ENCODE measurements at regions not wholly inside any gene's neighbourhood (a gene's known extent, or its start where the extent isn't known, plus 50 kb on each side); places are given as distances from the start of the nearest gene placed in this dataset. TPM values are rescaled to one million over a fixed set of nuclear protein-coding genes. Genes with fewer than 3 reads are reported as not detected.

DNA sequence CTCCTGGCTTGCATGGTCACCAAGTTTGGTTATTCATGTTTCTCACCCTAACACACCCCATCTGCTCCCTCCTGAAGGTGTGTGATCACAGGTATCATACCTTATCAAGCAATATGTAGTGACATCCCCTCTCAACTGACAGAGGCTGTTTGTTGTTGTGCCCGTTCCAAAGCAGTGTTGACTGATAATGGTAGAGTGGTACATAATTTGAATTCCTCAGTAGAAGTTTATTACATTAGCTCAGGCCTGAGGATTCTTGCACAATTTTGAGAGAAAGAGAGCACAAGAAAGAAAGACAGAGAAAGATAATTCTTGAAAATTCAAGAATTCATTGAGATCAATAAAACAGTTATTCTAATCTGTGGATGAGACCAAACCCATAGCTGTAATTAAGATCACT lies 69.1 kb upstream of the SATB1 start:
- TF ChIP-seq, protein P1, sequence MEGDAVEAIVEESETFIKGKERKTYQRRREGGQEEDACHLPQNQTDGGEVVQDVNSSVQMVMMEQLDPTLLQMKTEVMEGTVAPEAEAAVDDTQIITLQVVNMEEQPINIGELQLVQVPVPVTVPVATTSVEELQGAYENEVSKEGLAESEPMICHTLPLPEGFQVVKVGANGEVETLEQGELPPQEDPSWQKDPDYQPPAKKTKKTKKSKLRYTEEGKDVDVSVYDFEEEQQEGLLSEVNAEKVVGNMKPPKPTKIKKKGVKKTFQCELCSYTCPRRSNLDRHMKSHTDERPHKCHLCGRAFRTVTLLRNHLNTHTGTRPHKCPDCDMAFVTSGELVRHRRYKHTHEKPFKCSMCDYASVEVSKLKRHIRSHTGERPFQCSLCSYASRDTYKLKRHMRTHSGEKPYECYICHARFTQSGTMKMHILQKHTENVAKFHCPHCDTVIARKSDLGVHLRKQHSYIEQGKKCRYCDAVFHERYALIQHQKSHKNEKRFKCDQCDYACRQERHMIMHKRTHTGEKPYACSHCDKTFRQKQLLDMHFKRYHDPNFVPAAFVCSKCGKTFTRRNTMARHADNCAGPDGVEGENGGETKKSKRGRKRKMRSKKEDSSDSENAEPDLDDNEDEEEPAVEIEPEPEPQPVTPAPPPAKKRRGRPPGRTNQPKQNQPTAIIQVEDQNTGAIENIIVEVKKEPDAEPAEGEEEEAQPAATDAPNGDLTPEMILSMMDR (IDR thresholded peaks at IDR 0.05; ENCODE audit: low read depth, low read length), result no peak
- no peak overlapping the region for H3K4me3 ChIP-seq (ENCODE audit: low read depth, low read length)
- ChIA-PET POLR2A (no interaction called here), CTCF (no interaction called here)
- no peak for DNase-seq (ENCODE audit: low read depth, low spot score)
- no peaks in the 10 kb centered on the region for H3K9me3 ChIP-seq (ENCODE audit: control insufficient read depth, insufficient read depth, low read length)
- no peaks in the 10 kb centered on the region for H3K27me3 ChIP-seq (ENCODE audit: control insufficient read depth, insufficient read depth, low read length)
- no peak overlapping the region for H3K27ac ChIP-seq (ENCODE audit: low read depth, low read length)

DNA sequence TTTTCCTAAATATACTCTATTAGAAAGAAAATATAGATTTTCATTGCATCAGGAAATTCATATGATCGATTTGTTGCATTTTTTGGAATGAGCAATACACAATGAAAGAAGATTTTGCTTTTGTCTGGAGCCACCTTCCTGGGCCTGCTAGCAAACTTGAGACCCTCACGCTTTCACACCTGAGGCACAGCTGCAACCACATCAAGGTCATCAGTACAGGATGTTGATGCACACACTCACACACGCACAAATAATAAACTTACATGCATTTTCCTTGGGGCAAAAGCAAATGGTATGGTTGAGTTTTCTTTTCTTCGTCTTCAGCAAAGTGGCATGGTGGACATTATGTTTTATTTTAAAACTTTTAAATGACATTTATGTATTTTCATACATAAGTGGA lies 64.8 kb upstream of the SATB1 start:
- Histone ChIP-seq H3K27ac (ENCODE audit: low read depth, low read length) (no peak overlapping the region), H3K27me3 (ENCODE audit: control insufficient read depth, insufficient read depth, low read length) (no peaks in the 10 kb centered on the region), H3K9me3 (ENCODE audit: control insufficient read depth, insufficient read depth, low read length) (no peaks in the 10 kb centered on the region), H3K4me3 (ENCODE audit: low read depth, low read length) (no peak overlapping the region)
- ChIA-PET CTCF (no interaction called here), POLR2A (no interaction called here)
- no peak for DNase-seq (ENCODE audit: low read depth, low spot score)
- TF ChIP-seq, protein P1 (IDR thresholded peaks at IDR 0.05; ENCODE audit: low read depth, low read length), result no peak

DNA sequence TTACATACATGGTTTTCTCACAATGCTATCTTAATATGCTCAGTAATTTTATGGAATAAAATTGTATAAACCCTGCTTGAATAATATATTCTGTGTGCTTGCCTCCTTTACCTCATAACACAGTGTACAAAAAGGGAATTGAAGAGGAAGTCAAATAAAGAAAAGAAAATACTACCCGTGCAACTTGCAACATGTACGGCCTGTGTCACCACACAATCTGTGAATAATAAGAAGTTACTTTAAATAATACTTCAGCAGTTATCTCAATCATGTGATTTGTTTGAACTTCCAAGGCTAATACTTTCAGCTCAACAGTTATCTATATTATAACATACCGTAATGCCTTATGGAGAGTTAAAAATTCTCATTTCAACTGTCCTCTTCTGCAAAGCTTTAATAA lies 58.1 kb upstream of the SATB1 start:
- Histone ChIP-seq H3K27ac (ENCODE audit: low read depth, low read length) (no peak overlapping the region), H3K27me3 (ENCODE audit: control insufficient read depth, insufficient read depth, low read length) (no peaks in the 10 kb centered on the region), H3K9me3 (ENCODE audit: control insufficient read depth, insufficient read depth, low read length) (no peaks in the 10 kb centered on the region), H3K4me3 (ENCODE audit: low read depth, low read length) (no peak overlapping the region)
- no peak for DNase-seq (ENCODE audit: low read depth, low spot score)
- TF ChIP-seq, protein P1 (IDR thresholded peaks at IDR 0.05; ENCODE audit: low read depth, low read length), result no peak
- POLR2A ChIA-PET, result no interaction called here
- CTCF ChIA-PET, result no interaction called here

DNA sequence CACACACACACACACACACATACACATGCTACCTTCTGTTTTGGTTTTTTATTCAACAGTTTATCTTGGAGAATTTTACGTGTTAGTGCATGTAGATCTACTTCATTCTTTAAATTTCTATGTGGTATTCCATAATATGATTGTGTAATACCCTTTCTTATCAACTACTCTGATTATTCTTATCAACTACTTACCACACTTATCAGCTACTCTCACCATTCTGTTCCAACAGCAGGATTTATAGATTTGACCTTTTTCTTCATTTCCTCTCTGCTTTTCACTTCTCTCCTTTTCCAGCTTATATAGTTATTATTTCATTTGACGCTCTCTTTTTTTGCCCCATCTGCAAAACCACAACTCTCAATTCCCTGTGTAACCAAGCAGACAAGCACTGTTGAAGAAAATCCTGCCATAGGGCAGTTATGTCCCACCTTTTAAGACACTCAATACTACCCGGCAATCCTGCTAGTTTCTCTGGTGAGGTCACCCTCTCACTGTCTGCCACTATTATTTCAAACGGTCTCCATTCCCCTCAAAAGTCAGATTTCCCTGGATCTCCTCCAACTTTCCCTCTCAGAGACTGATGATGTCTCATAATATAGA lies 56.9 kb upstream of the SATB1 start:
- no peaks in the 10 kb centered on the region for H3K9me3 ChIP-seq (ENCODE audit: control insufficient read depth, insufficient read depth, low read length)
- ChIA-PET POLR2A (no interaction called here), CTCF (no interaction called here)
- no peaks in the 10 kb centered on the region for H3K27me3 ChIP-seq (ENCODE audit: control insufficient read depth, insufficient read depth, low read length)
- H3K27ac ChIP-seq (ENCODE audit: low read depth, low read length), result no peak overlapping the region
- H3K4me3 ChIP-seq (ENCODE audit: low read depth, low read length), result no peak overlapping the region
- TF ChIP-seq, protein P1 (IDR thresholded peaks at IDR 0.05; ENCODE audit: low read depth, low read length), result no peak
- DNase-seq (ENCODE audit: low read depth, low spot score), result no peak

DNA sequence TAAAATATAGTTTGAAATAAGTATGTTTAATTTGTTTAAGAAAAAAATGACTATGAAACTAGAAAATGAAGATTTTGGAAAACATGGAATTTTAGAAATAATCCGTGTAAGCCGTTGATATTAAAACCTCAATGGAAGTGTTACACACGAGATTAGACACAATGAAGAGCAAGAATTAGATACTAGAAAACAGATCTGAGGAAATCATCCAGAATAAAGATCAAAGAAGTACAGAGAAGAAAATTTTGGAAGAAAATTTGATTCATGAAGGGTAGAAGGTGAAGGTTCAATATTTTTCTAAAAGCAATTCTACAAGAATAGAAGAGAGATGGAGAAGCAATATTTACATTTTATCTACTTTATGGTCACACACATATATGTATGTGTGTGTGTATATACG lies 52.5 kb upstream of the SATB1 start:
- Histone ChIP-seq H3K27ac (ENCODE audit: low read depth, low read length) (no peak overlapping the region), H3K9me3 (ENCODE audit: control insufficient read depth, insufficient read depth, low read length) (no peaks in the 10 kb centered on the region), H3K4me3 (ENCODE audit: low read depth, low read length) (no peak overlapping the region), H3K27me3 (ENCODE audit: control insufficient read depth, insufficient read depth, low read length) (no peaks in the 10 kb centered on the region)
- no peak for DNase-seq (ENCODE audit: low read depth, low spot score)
- ChIA-PET CTCF (no interaction called here), POLR2A (no interaction called here)
- TF ChIP-seq, protein P1 (IDR thresholded peaks at IDR 0.05; ENCODE audit: low read depth, low read length), result no peak

Small RNA genes in the stretch of these regions (small RNA-seq; reads per million reads assigned to genes)
- gene RNU6-138P (ENCODE audit: insufficient read length, low read depth), result not detected

Measured in AG04450 (cell line).